Fibroblast of peridontal ligament (primary cell): ENCODE measurements at regions not wholly inside any gene's neighbourhood (a gene's known extent, or its start where the extent isn't known, plus 50 kb on each side); places are given as distances from the start of the nearest gene placed in this dataset.
A peak's percentile ranks its signal among the peaks of the same experiment; 100 is the strongest.
"Not testable (repeated sequence)": the region's sequence is repeated elsewhere in the genome, so short reads cannot be mapped to it uniquely, and the experiment has no call there.

Experiments used
- DNase-seq: peaks from one replicate; pipeline ENCODE4 v3.0.0-alpha.2; 2010; ENCODE audit errors: extremely low read depth

DNA sequence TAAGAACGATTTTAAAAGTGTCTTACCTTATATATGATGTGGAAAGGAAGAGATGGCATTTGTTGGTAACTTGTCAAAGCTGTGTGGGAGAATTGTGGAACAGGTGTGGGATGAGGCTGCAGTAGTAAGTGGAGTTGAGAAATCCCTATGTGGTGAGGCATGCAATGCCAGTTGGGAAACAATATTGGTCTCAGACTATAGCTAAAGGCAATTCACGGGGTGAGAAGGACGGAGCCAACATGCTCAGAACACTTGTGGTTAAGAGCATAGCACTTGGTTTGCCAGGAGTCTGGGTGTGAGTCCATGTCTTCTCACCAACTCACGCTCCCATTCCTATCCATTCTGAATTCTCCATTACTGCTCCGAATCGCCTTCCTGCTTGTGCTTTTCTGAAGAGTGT, 615.6 kb upstream of the ADAMTS9 start:
- DNase-seq = no peak

DNA sequence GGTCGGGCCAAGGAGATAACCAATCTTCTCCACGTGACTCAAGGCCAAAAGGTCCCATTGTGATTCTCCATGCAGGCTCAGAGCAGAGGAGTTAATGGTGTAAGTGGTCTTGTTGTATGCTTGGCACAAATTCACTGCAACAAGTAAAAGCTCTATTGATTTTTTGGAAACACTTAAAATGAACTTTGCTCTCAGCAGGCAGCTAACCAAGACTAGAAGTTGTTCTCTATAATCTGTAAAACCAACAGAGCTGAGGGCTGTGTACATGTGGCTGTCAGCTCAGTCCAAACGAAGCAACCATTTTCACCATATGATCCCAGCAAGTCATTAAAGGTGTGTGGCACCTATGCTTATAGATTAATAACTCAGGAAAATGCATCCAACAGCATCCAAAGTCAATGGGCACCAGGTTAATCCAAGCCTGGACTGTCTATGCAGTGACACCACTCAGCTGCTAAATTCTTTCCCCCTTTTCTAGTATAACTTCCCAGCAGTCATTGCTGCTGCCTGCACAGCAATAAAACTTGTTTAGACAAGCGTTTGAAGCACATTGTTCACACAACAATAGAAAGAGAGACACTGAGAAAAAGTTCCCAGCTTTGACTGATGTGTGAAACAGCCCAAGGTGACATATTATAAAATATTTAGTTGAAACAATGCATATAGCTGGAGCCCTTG, 603.8 kb upstream of the ADAMTS9 start:
- no peak for DNase-seq

DNA sequence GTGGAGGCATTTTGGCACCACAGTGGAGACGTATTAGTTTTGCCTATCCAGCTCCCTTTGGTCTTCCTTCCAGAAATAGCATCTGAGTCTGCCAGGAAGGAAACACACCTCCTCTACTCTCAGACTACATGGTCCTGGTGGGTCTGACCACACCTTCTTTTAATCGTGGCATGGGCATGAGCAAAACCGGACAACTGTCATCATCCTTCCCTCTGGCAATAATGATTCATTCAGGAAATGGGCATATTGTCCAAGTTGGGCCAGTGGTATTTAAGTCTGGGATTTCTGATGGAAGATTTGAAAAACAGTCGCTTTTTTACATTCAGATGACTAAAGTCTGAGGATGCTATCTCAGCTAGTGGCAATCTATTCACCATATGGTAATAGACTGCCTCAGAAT, 601.0 kb upstream of the ADAMTS9 start:
- no peak for DNase-seq

DNA sequence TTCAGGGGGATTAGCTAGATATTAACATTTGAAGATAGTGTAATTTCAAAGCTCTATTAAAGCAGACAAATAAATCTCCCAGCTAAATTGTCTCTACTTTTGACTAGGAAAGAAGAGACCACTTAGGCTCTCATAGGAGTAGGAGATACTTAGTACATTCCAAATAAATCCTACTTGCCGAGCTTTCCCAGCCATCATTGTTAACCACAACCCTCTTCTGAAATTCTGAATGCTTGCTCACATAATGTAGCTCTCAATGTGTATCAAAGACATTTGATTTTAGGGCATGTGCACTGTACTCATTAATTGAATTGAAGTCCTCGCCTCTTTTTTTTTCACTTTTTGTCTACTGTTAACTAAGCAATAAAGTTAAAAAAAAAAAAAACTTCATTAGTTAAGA, 598.2 kb upstream of the ADAMTS9 start:
- no peak for DNase-seq

DNA sequence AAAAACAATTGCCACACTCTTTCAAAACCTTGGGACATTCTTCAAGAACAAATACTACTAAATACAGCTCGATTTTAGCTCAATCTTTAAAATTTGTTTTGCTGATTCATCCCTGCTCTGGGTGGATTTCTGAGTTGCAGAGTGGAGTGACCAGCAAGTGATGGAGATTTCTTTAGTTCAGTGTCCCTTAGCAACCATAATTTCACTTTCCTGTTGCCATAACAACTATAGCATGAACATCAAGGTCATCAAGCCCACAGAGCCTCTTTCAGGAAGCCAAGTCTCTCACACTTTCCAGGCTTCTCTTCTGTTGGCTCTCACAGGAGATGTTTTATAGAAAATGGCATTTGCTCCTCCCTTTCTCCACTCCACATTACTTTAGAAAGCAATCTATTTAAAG, 597.2 kb upstream of the ADAMTS9 start:
- peak; percentile 3 for DNase-seq

GRCh38 chr3:65284546-65284945, 596.7 kb upstream of the ADAMTS9 start:
- no peak for DNase-seq

- no peak for DNase-seq
These were observed 591.5 kb upstream of the ADAMTS9 start for GRCh38 chr3:65279225-65279782.

GRCh38 chr3:65277798-65278197, 590.0 kb upstream of the ADAMTS9 start:
- DNase-seq = no peak

- DNase-seq = no peak
These were observed 588.8 kb upstream of the ADAMTS9 start for GRCh38 chr3:65276551-65276950.

- DNase-seq = no peak
These were observed 580.6 kb upstream of the ADAMTS9 start for GRCh38 chr3:65268426-65268825.

- no peak for DNase-seq
These were observed 578.3 kb upstream of the ADAMTS9 start for GRCh38 chr3:65265942-65266590.

DNA sequence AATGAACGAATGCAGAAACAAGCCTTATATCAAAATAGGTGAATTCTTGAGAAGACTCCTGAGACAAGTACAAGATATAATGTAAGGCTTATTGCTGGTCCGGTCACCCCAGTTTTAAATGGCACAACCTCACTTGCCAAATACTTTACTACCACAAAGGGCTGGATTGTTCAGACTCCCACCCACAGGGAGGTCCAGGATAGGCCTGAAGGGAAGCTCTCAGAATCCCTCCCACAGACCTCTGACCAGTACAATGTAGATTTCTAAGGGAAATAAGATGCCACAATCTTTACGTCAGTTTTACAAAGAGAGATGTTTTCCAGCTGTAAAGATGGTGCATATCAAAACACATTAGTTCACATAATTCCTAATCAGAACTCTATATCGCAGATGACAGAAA, 577.7 kb upstream of the ADAMTS9 start:
- DNase-seq = no peak

DNA sequence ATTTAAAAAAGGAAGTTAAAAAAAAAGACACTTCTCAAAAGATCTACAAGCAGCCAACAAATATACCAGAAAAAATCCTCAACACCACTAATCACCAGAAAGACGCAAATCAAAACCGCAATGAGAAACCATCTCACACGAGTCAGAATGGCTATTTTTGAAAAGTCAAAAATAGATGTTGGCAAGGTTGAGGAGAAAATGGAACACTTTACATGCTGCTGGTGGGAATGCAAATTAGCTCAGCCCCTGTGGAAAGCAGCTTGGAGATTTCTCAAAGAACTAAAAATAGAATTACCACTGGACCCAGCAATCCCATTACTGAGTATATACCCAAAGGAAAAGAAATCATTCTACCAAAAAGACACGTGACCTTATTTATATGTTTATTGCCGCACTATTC, 574.7 kb upstream of the ADAMTS9 start:
- peak; percentile 31 for DNase-seq

GRCh38 chr3:65259946-65260345, 572.1 kb upstream of the ADAMTS9 start:
- no peak for DNase-seq

GRCh38 chr3:65252914-65253313, 565.1 kb upstream of the ADAMTS9 start:
- DNase-seq = not testable (repeated sequence)

GRCh38 chr3:65252266-65252665, 564.5 kb upstream of the ADAMTS9 start:
- no peak for DNase-seq

- DNase-seq = no peak
These were observed 563.6 kb upstream of the ADAMTS9 start for GRCh38 chr3:65251375-65251774.

GRCh38 chr3:65246561-65246960, 558.8 kb upstream of the ADAMTS9 start:
- DNase-seq = no peak

GRCh38 chr3:65245133-65246063, 557.6 kb upstream of the ADAMTS9 start:
- DNase-seq = peak; percentile 10

GRCh38 chr3:65240366-65240765, 552.6 kb upstream of the ADAMTS9 start:
- no peak for DNase-seq

GRCh38 chr3:65238652-65239051, 550.9 kb upstream of the ADAMTS9 start:
- DNase-seq = no peak

DNA sequence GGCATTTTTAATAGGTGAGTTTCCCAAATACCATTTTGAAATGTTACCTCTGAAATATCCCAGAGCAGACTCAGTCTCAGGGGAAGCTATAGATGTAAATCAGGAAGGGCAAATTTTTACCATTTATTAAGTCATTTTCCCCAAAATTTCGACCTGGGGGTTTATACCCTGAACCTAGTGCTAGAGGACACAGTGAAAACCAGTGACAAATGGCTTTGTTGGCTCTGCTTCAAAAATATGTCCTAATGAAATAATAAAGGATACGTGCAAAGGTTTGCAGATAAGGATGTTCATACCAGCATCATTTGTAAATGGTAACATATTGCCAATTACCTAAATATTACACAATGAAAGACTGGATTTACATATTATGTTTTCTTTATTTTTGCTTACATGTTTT, 546.7 kb upstream of the ADAMTS9 start:
- no peak for DNase-seq
